ENCODE measurements at regions not wholly inside any gene's neighbourhood (a gene's known extent, or its start where the extent isn't known, plus 50 kb on each side); places are given as distances from the start of the nearest gene placed in this dataset.
A peak's percentile ranks its signal among the peaks of the same experiment; 100 is the strongest.

DNA sequence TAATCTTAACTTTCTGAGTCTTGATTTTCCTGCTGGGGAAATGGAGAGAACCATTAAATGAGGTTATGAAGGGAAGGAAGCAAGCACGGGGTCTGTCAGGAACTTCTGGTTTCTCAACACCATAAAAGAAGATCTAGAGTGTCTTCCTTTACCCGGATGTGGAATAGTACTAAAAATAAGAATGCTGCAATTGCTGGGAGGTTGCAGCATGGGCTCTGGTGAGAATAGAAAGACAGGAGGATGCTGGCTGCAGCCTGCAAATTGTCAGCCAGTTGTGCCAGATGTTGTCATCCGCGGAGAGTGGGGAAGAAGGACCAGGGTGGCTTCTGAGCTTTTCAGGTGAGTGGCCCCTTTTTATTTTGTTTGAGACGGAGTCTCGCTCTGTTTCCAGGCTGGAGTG is 69.3 kb upstream of the STC2 start:
- H3K4me3 Mint-ChIP-seq, result peak overlapping the region in 1 of 2 donors; percentile 58
- H2AFZ ChIP-seq (ENCODE audit: insufficient read depth, low read depth, low read length, poor library complexity, severe bottlenecking), result peak overlapping the region; percentile 50
- peak overlapping the region; percentile 2 for H3K4me2 ChIP-seq (replicated peaks; ENCODE audit: extremely low read depth, low read length, poor library complexity, severe bottlenecking)
- no peak overlapping the region for H3K9ac ChIP-seq (ENCODE audit: insufficient read depth, low read length, poor library complexity, severe bottlenecking)
- DNase-seq, result peak in 1 of 3 donors; percentile 12
- H3K4me1 ChIP-seq (ENCODE audit: control insufficient read depth in 1 of 2, insufficient read depth in 2 of 2, low read length in 2 of 2), result peaks cover 27 to 29% of the 10 kb centered on the region in 2 donors
- WGBS (ENCODE audit: insufficient coverage), result 29% methylated on average over 5 of the region's 6 CpGs
- H3K27me3 Mint-ChIP-seq (ENCODE audit: low read depth in 3 of 3), result peaks cover 0 to 3% (median 2%) of the 10 kb centered on the region in 3 donors
- no peaks in the 10 kb centered on the region for H3K36me3 ChIP-seq (replicated peaks in 1 of 2; ENCODE audit: control insufficient read depth in 1 of 2, insufficient read depth in 2 of 2, low read length in 2 of 2)
- H3K27ac Mint-ChIP-seq, result peak overlapping the region; percentile 6 to 76 (median 42)
- peaks cover 31% of the 10 kb centered on the region for H3K4me1 Mint-ChIP-seq
- peaks cover 11 to 22% (median 12%) of the 10 kb centered on the region in 7 donors for H3K9me3 Mint-ChIP-seq
- TF ChIP-seq, protein P1, sequence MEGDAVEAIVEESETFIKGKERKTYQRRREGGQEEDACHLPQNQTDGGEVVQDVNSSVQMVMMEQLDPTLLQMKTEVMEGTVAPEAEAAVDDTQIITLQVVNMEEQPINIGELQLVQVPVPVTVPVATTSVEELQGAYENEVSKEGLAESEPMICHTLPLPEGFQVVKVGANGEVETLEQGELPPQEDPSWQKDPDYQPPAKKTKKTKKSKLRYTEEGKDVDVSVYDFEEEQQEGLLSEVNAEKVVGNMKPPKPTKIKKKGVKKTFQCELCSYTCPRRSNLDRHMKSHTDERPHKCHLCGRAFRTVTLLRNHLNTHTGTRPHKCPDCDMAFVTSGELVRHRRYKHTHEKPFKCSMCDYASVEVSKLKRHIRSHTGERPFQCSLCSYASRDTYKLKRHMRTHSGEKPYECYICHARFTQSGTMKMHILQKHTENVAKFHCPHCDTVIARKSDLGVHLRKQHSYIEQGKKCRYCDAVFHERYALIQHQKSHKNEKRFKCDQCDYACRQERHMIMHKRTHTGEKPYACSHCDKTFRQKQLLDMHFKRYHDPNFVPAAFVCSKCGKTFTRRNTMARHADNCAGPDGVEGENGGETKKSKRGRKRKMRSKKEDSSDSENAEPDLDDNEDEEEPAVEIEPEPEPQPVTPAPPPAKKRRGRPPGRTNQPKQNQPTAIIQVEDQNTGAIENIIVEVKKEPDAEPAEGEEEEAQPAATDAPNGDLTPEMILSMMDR (IDR thresholded peaks at IDR 0.05), result no peak
- H3K4me3 ChIP-seq (replicated peaks in 1 of 3; ENCODE audit: low read depth in 2 of 3, low read length in 3 of 3), result no peak overlapping the region
- intact Hi-C loops (cut with micrococcal nuclease), result no loop called here
- H4K20me1 ChIP-seq (ENCODE audit: insufficient read depth, low read length), result no peaks in the 10 kb centered on the region
- H3K9me3 ChIP-seq (replicated peaks in 1 of 2; ENCODE audit: control insufficient read depth in 1 of 2, insufficient read depth in 1 of 2, low read length in 2 of 2), result peaks cover 9% of the 10 kb centered on the region in 2 donors
- H3K36me3 Mint-ChIP-seq, result no peaks in the 10 kb centered on the region
- H3K27me3 ChIP-seq (ENCODE audit: control insufficient read depth in 2 of 2, insufficient read depth in 2 of 2, low read length in 2 of 2), result no peaks in the 10 kb centered on the region
- H3K79me2 ChIP-seq (ENCODE audit: insufficient read depth, low read length), result no peaks in the 10 kb centered on the region
- H3K27ac ChIP-seq (ENCODE audit: low read depth in 1 of 2, low read length in 2 of 2), result peak overlapping the region in 1 of 2 donors; percentile 14

DNA sequence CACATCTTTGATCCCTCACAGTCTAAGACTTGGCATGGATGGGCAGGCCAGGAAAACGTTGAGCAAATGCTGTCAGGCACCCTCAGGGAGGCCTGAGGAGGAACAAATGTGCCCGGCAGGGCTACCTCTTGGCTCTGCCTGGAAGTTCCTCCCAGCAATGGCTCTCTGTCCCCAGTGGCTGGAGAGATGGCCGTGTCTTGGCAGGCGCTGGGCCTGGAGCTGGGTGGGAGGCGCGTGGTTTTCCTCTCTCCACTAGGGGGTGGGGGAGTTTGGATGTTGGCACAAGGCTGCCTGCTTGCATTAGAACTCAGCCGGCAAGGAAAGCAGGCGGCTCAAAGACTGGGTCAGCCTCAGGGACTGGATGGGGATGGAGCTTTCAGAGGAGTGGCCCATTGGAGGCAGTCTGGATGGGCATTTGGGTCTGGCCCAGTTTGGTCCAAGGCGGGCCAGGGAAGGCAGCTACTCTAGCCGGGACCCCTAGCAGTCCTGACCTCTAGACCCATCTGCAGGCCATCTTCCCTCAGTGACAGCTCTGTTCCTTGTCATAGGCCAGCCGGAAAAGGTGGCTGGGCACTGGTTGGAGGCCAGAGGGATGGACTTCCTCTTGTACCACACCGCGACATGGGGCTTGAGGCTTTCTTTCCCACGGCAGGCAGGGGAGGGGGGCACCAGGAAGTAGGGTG is 68.2 kb upstream of the STC2 start:
- no peaks in the 10 kb centered on the region for H3K36me3 ChIP-seq (replicated peaks in 1 of 2; ENCODE audit: control insufficient read depth in 1 of 2, insufficient read depth in 2 of 2, low read length in 2 of 2)
- peak in 1 of 3 donors; percentile 12 for DNase-seq
- WGBS (ENCODE audit: insufficient coverage), result 68% methylated on average over 13 of the region's 14 CpGs
- peak overlapping the region; percentile 50 for H2AFZ ChIP-seq (ENCODE audit: insufficient read depth, low read depth, low read length, poor library complexity, severe bottlenecking)
- peaks cover 27 to 29% of the 10 kb centered on the region in 2 donors for H3K4me1 ChIP-seq (ENCODE audit: control insufficient read depth in 1 of 2, insufficient read depth in 2 of 2, low read length in 2 of 2)
- peak overlapping the region; percentile 2 for H3K4me2 ChIP-seq (replicated peaks; ENCODE audit: extremely low read depth, low read length, poor library complexity, severe bottlenecking)
- no peaks in the 10 kb centered on the region for H3K79me2 ChIP-seq (ENCODE audit: insufficient read depth, low read length)
- peak overlapping the region in 1 of 3 experiments; percentile 12 for H3K4me3 ChIP-seq (replicated peaks in 1 of 3; ENCODE audit: low read depth in 2 of 3, low read length in 3 of 3)
- Mint-ChIP-seq H3K36me3 (no peaks in the 10 kb centered on the region), H3K27ac (peak overlapping the region in 3 of 7 donors; percentile 17 to 55 (median 47)), H3K9me3 (peaks cover 10 to 26% (median 17%) of the 10 kb centered on the region in 7 donors), H3K4me1 (peaks cover 31% of the 10 kb centered on the region), H3K4me3 (peak overlapping the region in 1 of 2 donors; percentile 53), H3K27me3 (ENCODE audit: low read depth in 3 of 3) (peaks cover 2 to 3% (median 2%) of the 10 kb centered on the region in 3 donors)
- H3K27ac ChIP-seq (ENCODE audit: low read depth in 1 of 2, low read length in 2 of 2), result peak overlapping the region in 1 of 2 donors; percentile 2
- TF ChIP-seq, protein P1 (IDR thresholded peaks at IDR 0.05), result no peak
- no peaks in the 10 kb centered on the region for H3K27me3 ChIP-seq (ENCODE audit: control insufficient read depth in 2 of 2, insufficient read depth in 2 of 2, low read length in 2 of 2)
- peaks cover 14 to 17% of the 10 kb centered on the region in 2 donors for H3K9me3 ChIP-seq (replicated peaks in 1 of 2; ENCODE audit: control insufficient read depth in 1 of 2, insufficient read depth in 1 of 2, low read length in 2 of 2)
- H4K20me1 ChIP-seq (ENCODE audit: insufficient read depth, low read length), result no peaks in the 10 kb centered on the region
- H3K9ac ChIP-seq (ENCODE audit: insufficient read depth, low read length, poor library complexity, severe bottlenecking), result no peak overlapping the region
- intact Hi-C loops (cut with micrococcal nuclease), result no loop called here
